Breast epithelium (tissue), 4 donors: ENCODE measurements at regions not wholly inside any gene's neighbourhood (a gene's known extent, or its start where the extent isn't known, plus 50 kb on each side); places are given as distances from the start of the nearest gene placed in this dataset.

Experiments used
- DNase-seq, 2 donors: peaks; one replicate each; pipeline ENCODE4 v3.0.0-alpha.2; 2019; ENCODE audit warnings: low spot score in 2 of 2
- H3K27ac ChIP-seq, 2 donors: fragments of 200-600 bp; sonication (generic) in 1 of 2; one replicate each; pipeline ENCODE4 v1.5.1; 2016 to 2019; ENCODE audit warnings: mild to moderate bottlenecking in 1 of 2
- H3K27me3 ChIP-seq, 2 donors: fragments of 200-600 bp; sonication (generic) in 1 of 2; one replicate each; pipeline versions ENCODE4 v1.5.1 to v1.6.0; 2017 to 2019; ENCODE audit warnings: control low read depth in 1 of 2, mild to moderate bottlenecking in 1 of 2
- H3K36me3 ChIP-seq: fragments of 200-600 bp; one replicate; pipeline ENCODE4 v1.5.1; 2019
- H3K4me1 ChIP-seq, 2 donors: fragments of 200-600 bp; sonication (generic); one replicate each; pipeline ENCODE4 v1.5.1; 2016 to 2019; ENCODE audit warnings: control low read depth in 1 of 2
- H3K4me3 ChIP-seq, 3 donors: fragments of 200-600 bp; sonication (generic); 1 replicate in 2 of 3; 2 replicates in 1 of 3; pipeline ENCODE4 v1.5.1; 2016 to 2019; ENCODE audit warnings: mild to moderate bottlenecking in 3 of 3, moderate library complexity in 2 of 3
- H3K9me3 ChIP-seq, 2 donors: fragments of 200-600 bp; sonication (generic) in 1 of 2; one replicate each; pipeline ENCODE4 v1.5.1; 2016 to 2019; ENCODE audit warnings: control low read depth in 1 of 2
- POLR2A ChIP-seq: fragments of 450-650 bp; IDR thresholded peaks from one replicate; pipeline ENCODE4 v1.6.1; 2016; ENCODE audit warnings: antibody characterized with exemption, mild to moderate bottlenecking, moderate library complexity
- POLR2AphosphoS5 ChIP-seq, 3 donors: sonication (generic); formaldehyde crosslinking; IDR thresholded peaks; one replicate each; pipeline ENCODE4 v1.6.1; 2017; ENCODE audit warnings: antibody characterized with exemption in 3 of 3
- intact Hi-C: fragments of 100-400 bp; cut with DNase I; formaldehyde crosslinking; loops from one replicate; pipeline ENCODE4 v1.15.1; 2023; ENCODE audit warnings: low total_unique reads
- TF ChIP-seq, protein P1 (sequence below), 3 donors: fragments of 450-650 bp; IDR thresholded peaks; one replicate each; pipeline ENCODE4 v1.5.1; 2016 to 2017; ENCODE audit warnings: antibody characterized with exemption in 3 of 3, mild to moderate bottlenecking in 3 of 3, moderate library complexity in 3 of 3

DNA sequence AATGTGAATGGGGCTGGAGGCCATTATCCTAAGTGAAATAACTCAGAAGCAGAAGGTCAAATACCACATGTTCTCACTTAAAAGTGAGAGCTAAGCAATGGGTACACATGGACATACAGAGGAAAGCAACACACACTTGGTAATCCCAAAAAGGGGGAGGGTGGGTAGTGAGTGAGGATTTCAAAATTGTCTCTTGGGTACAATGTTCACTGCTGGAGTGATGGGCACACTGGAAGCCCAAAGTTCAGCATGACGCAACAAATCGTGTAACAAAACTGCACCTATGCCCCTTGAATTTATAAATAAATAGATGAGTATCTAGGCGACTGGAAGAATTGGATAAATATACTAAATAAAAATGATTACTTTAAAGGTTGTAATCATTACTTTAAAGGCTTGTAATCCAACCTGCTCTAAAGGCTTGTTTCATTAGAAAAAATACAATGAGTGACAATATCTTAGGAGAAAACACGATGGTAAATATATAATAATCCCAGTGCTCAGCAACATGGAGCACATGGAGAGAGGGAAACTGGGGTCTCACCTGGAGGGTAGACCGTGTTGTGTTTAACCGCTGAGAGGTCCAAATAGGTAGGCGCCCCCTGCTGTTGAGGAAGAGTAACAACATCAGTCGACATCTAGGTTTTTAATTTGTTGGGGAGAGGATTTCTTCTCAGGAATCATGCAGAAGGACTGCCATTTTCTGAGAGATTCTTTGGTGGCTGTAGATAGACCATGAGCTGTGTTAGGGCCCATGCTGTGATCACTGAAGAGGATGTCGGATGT is 78.5 kb upstream of the ROBO1 start:
- no peaks in the 10 kb centered on the region for H3K4me1 ChIP-seq
- no peak overlapping the region for H3K27ac ChIP-seq
- DNase-seq = no peak
- H3K27me3 ChIP-seq = no peaks in the 10 kb centered on the region
- intact Hi-C loops = no loop called here
- H3K4me3 ChIP-seq = no peak overlapping the region
- no peak for TF ChIP-seq POLR2A
- TF ChIP-seq POLR2AphosphoS5 (IDR thresholded peaks at IDR 0.05) = no peak
- TF ChIP-seq, protein P1, sequence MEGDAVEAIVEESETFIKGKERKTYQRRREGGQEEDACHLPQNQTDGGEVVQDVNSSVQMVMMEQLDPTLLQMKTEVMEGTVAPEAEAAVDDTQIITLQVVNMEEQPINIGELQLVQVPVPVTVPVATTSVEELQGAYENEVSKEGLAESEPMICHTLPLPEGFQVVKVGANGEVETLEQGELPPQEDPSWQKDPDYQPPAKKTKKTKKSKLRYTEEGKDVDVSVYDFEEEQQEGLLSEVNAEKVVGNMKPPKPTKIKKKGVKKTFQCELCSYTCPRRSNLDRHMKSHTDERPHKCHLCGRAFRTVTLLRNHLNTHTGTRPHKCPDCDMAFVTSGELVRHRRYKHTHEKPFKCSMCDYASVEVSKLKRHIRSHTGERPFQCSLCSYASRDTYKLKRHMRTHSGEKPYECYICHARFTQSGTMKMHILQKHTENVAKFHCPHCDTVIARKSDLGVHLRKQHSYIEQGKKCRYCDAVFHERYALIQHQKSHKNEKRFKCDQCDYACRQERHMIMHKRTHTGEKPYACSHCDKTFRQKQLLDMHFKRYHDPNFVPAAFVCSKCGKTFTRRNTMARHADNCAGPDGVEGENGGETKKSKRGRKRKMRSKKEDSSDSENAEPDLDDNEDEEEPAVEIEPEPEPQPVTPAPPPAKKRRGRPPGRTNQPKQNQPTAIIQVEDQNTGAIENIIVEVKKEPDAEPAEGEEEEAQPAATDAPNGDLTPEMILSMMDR (IDR thresholded peaks at IDR 0.05) = no peak
- H3K36me3 ChIP-seq = no peaks in the 10 kb centered on the region
- no peaks in the 10 kb centered on the region for H3K9me3 ChIP-seq

DNA sequence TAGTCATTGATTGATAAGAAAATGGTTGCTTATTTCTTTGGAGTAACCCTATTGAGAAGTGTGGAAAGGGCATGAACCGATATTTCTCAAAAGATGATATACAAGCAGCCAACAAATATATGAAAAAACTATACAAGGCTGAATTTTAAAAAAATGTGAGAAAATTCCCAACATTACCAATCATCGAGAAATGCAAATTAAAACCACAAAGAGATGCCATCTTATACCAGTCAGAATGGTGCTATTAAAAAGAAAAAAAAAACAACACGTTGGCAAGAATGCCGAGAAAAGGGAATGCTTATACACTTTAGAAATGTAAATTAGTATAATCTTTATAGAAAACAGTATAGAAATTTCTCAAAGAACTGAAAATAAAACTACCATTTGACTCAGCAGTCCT is 77.7 kb upstream of the ROBO1 start:
- H3K27ac ChIP-seq = no peak overlapping the region
- no peaks in the 10 kb centered on the region for H3K4me1 ChIP-seq
- H3K9me3 ChIP-seq = no peaks in the 10 kb centered on the region
- no peak for DNase-seq
- H3K4me3 ChIP-seq = no peak overlapping the region
- no peaks in the 10 kb centered on the region for H3K27me3 ChIP-seq
- no peaks in the 10 kb centered on the region for H3K36me3 ChIP-seq
- intact Hi-C loops = no loop called here
- TF ChIP-seq POLR2AphosphoS5 (IDR thresholded peaks at IDR 0.05) (no peak), POLR2A (no peak)
- TF ChIP-seq, protein P1 (IDR thresholded peaks at IDR 0.05) = no peak

DNA sequence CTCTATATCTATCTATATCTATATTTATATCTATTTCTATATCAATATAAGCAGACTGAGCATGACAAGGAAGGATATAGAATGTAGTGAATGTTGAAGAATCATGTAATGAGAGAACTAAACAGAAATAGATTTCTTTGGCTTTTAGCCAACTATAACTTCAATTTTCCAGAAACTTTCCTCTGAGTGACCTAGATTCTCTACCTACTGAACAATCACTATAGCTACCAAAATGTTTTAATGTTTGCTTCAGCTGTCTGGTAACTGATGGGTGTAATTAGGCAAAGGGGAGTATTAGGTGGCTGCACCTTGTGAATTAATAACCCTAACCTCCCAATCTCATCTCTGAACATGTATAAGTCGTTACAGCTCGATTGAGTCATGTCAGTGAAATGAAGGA is 76.4 kb upstream of the ROBO1 start:
- Histone ChIP-seq H3K4me1 (no peaks in the 10 kb centered on the region), H3K4me3 (no peak overlapping the region), H3K9me3 (no peaks in the 10 kb centered on the region), H3K36me3 (no peaks in the 10 kb centered on the region), H3K27ac (no peak overlapping the region), H3K27me3 (no peaks in the 10 kb centered on the region)
- TF ChIP-seq, protein P1 (IDR thresholded peaks at IDR 0.05) = no peak
- TF ChIP-seq POLR2A (no peak), POLR2AphosphoS5 (IDR thresholded peaks at IDR 0.05) (no peak)
- intact Hi-C loops = no loop called here
- no peak for DNase-seq

DNA sequence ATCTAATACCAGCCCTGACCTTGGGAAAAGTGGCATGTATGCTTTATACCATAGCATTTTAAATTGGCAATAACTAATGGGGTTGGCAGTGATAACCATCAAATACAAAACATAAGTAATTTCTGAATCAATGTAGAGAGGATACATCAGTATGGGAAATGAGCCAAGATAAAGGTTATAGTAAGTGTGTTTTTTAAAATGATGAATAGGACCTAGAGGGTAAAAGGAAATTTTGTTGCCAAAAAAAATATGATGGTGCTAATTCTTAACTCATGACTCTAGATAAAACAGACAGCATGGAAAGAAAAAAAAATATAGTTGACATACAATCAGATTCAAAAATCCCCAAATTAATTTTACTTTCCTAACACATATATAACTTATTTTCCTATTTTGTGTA is 75.4 kb upstream of the ROBO1 start:
- Histone ChIP-seq H3K27me3 (no peaks in the 10 kb centered on the region), H3K27ac (no peak overlapping the region), H3K4me3 (no peak overlapping the region), H3K36me3 (no peaks in the 10 kb centered on the region), H3K9me3 (no peaks in the 10 kb centered on the region), H3K4me1 (no peaks in the 10 kb centered on the region)
- DNase-seq = no peak
- intact Hi-C loops = no loop called here
- TF ChIP-seq POLR2AphosphoS5 (IDR thresholded peaks at IDR 0.05) (no peak), POLR2A (no peak)
- TF ChIP-seq, protein P1 (IDR thresholded peaks at IDR 0.05) = no peak

DNA sequence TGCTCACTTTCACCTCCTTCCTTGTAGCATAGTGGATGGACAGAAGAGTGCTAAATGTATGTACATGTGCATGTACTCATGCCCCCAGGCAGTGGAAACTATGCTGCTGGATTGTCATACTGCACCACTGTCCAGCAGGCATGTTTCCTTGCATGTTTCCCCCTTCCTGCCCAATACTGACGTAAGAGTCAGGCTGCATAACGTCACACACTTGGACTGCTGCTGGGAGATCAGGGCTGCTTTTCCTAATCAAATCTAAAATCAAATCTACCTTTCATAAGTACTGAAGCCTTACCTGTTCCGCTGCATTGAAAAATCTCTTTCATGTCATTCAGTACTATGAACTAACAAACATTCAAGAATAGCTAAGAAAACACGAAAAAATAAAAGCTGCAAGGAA is 67.9 kb upstream of the ROBO1 start:
- no peak for TF ChIP-seq POLR2AphosphoS5 (IDR thresholded peaks at IDR 0.05)
- no peak for TF ChIP-seq POLR2A
- TF ChIP-seq, protein P1 (IDR thresholded peaks at IDR 0.05) = no peak
- no peak overlapping the region for H3K4me3 ChIP-seq
- no peaks in the 10 kb centered on the region for H3K4me1 ChIP-seq
- no peak overlapping the region for H3K27ac ChIP-seq
- no peaks in the 10 kb centered on the region for H3K36me3 ChIP-seq
- H3K27me3 ChIP-seq = no peaks in the 10 kb centered on the region
- H3K9me3 ChIP-seq = peaks cover 0 to 5% of the 10 kb centered on the region in 2 donors
- intact Hi-C loops = no loop called here
- no peak for DNase-seq
